Neural cell (in vitro differentiated cells): ENCODE measurements at regions not wholly inside any gene's neighbourhood (a gene's known extent, or its start where the extent isn't known, plus 50 kb on each side); places are given as distances from the start of the nearest gene placed in this dataset.

Source experiments
- H2AFZ ChIP-seq: fragments of 200-600, 300-800 bp; sonication (generic), shearing (Covaris generic); 2 replicates; pipeline ENCODE4 v1.6.0; 2014; ENCODE audit warnings: low read depth, mild to moderate bottlenecking, antibody characterized with exemption, low read length, moderate library complexity
- H3F3A ChIP-seq: fragments of 200-600 bp; shearing (Covaris generic); 2 replicates; pipeline ENCODE4 v1.6.1; 2016; ENCODE audit warnings: mild to moderate bottlenecking, moderate library complexity, mixed read lengths, antibody characterized with exemption, low read length; ENCODE audit not compliant: insufficient read depth, poor library complexity, severe bottlenecking
- H3K27ac ChIP-seq: fragments of 200-600, 300-800 bp; sonication (generic), shearing (Covaris generic); 2 replicates; pipeline ENCODE4 v1.5.1; 2014; ENCODE audit warnings: mild to moderate bottlenecking, low read length, moderate library complexity
- H3K27me3 ChIP-seq: fragments of 300-800, 200-600 bp; sonication (generic), shearing (Covaris generic); 2 replicates; pipeline ENCODE4 v1.6.0; 2014; ENCODE audit warnings: mild to moderate bottlenecking, low read depth, low read length, moderate library complexity; ENCODE audit not compliant: insufficient read depth
- H3K36me3 ChIP-seq: fragments of 300-800, 200-600 bp; sonication (generic), shearing (Covaris generic); 2 replicates; pipeline ENCODE4 v1.5.1; 2014; ENCODE audit warnings: mild to moderate bottlenecking, antibody characterized with exemption, low read length, moderate library complexity; ENCODE audit not compliant: insufficient read depth
- H3K4me2 ChIP-seq: fragments of 300-800, 200-600 bp; sonication (generic), shearing (Covaris generic); 2 replicates; pipeline ENCODE4 v1.6.0; 2014; ENCODE audit warnings: mild to moderate bottlenecking, low read length
- H3K4me3 ChIP-seq: fragments of 300-800, 200-600 bp; sonication (generic), shearing (Covaris generic); 2 replicates; pipeline ENCODE4 v1.5.1; 2014; ENCODE audit warnings: mild to moderate bottlenecking, low read length, moderate library complexity
- H3K79me2 ChIP-seq: fragments of 200-600 bp; shearing (Covaris generic); replicated peaks from 2 replicates; pipeline ENCODE4 v1.6.0; 2014; ENCODE audit warnings: mild to moderate bottlenecking, low read length, moderate library complexity; ENCODE audit not compliant: insufficient read depth
- H3K9ac ChIP-seq: fragments of 300-800, 200-600 bp; sonication (generic), shearing (Covaris generic); 2 replicates; pipeline ENCODE4 v1.6.1; 2016; ENCODE audit warnings: mild to moderate bottlenecking, low read length, mixed read lengths
- H3K9me2 ChIP-seq: fragments of 200-600 bp; shearing (Covaris generic); 2 replicates; pipeline ENCODE4 v1.6.1; 2016; ENCODE audit warnings: mild to moderate bottlenecking, low read length, mixed read lengths; ENCODE audit not compliant: insufficient read depth
- H3K9me3 ChIP-seq: fragments of 200-600, 300-800 bp; sonication (generic), shearing (Covaris generic); 2 replicates; pipeline ENCODE4 v1.6.1; 2016; ENCODE audit warnings: mild to moderate bottlenecking, mixed run types, low read length, moderate library complexity, mixed read lengths
- H4K20me1 ChIP-seq: fragments of 200-600 bp; shearing (Covaris generic); 2 replicates; pipeline ENCODE4 v1.6.1; 2016; ENCODE audit warnings: mild to moderate bottlenecking, mixed run types; ENCODE audit not compliant: insufficient read depth
- EP300 ChIP-seq: fragments of 450-650 bp; conservative IDR thresholded peaks from 2 replicates; pipeline ENCODE4 v1.6.1; 2014; ENCODE audit warnings: antibody characterized with exemption, mild to moderate bottlenecking, moderate library complexity; ENCODE audit not compliant: poor library complexity, severe bottlenecking
- EZH2 ChIP-seq: fragments of 200-600, 300-800 bp; shearing (Covaris generic), sonication (generic); IDR thresholded peaks from 2 replicates; pipeline ENCODE4 v1.6.1; 2014; ENCODE audit warnings: antibody characterized with exemption, low read length, borderline replicate concordance, mild to moderate bottlenecking; ENCODE audit not compliant: insufficient read depth, poor library complexity, severe bottlenecking
- MXI1 ChIP-seq: fragments of 450-650 bp; conservative IDR thresholded peaks from 2 replicates; pipeline ENCODE4 v1.6.1; 2014; ENCODE audit warnings: antibody characterized with exemption, mild to moderate bottlenecking; ENCODE audit not compliant: poor library complexity, severe bottlenecking
- POLR2AphosphoS5 ChIP-seq: IDR thresholded peaks from 2 replicates; pipeline ENCODE4 v1.6.1; 2012
- RAD21 ChIP-seq: fragments of 450-650 bp; conservative IDR thresholded peaks from 2 replicates; pipeline ENCODE4 v1.6.1; 2014; ENCODE audit warnings: antibody characterized with exemption, mild to moderate bottlenecking, moderate library complexity
- SMC3 ChIP-seq: fragments of 450-650 bp; conservative IDR thresholded peaks from 2 replicates; pipeline ENCODE4 v1.6.1; 2014; ENCODE audit warnings: antibody characterized with exemption, mild to moderate bottlenecking, moderate library complexity; ENCODE audit not compliant: poor library complexity
- TAF1 ChIP-seq: IDR thresholded peaks from 2 replicates; pipeline ENCODE4 v1.6.1; 2012; ENCODE audit warnings: low read depth
- TF ChIP-seq, protein P1 (sequence below): IDR thresholded peaks from 2 replicates; pipeline ENCODE4 v1.6.1; 2012; ENCODE audit warnings: borderline replicate concordance
- TF ChIP-seq, protein P2 (sequence below): fragments of 450-650 bp; IDR thresholded peaks from 2 replicates; pipeline ENCODE4 v1.5.1; 2014; ENCODE audit warnings: antibody characterized with exemption, mild to moderate bottlenecking, moderate library complexity; ENCODE audit not compliant: poor library complexity, severe bottlenecking

DNA sequence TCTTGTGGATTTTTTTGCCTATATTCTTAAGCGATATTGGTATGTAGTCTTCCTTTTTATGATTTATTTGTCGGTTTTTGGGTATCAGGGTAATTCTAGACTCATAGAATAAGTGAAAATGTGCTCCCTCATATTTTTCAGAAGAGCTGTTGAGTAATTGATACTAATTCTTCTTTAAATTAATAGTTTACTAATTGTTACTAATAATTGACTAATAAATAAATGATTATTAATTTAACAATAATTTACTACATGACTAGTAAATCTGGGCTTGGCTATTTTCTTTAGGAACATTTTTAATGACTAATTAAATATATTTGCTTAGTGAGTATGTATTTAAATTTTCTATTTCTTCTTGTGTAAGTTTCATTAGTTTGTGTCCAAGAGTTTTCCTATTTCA lies 325.0 kb downstream of the ADCYAP1 start:
- Histone ChIP-seq H3K79me2 (no peaks in the 10 kb centered on the region), H3K27me3 (no peaks in the 10 kb centered on the region), H3F3A (no peaks in the 10 kb centered on the region), H3K9me2 (no peaks in the 10 kb centered on the region), H4K20me1 (no peaks in the 10 kb centered on the region), H3K36me3 (no peaks in the 10 kb centered on the region), H3K4me2 (no peak overlapping the region), H3K9me3 (no peaks in the 10 kb centered on the region), H3K9ac (no peak overlapping the region), H3K4me3 (no peak overlapping the region), H2AFZ (no peak overlapping the region), H3K27ac (no peak overlapping the region)
- TF ChIP-seq POLR2AphosphoS5: no peak
- no peak for TF ChIP-seq EP300
- TF ChIP-seq, protein P1, sequence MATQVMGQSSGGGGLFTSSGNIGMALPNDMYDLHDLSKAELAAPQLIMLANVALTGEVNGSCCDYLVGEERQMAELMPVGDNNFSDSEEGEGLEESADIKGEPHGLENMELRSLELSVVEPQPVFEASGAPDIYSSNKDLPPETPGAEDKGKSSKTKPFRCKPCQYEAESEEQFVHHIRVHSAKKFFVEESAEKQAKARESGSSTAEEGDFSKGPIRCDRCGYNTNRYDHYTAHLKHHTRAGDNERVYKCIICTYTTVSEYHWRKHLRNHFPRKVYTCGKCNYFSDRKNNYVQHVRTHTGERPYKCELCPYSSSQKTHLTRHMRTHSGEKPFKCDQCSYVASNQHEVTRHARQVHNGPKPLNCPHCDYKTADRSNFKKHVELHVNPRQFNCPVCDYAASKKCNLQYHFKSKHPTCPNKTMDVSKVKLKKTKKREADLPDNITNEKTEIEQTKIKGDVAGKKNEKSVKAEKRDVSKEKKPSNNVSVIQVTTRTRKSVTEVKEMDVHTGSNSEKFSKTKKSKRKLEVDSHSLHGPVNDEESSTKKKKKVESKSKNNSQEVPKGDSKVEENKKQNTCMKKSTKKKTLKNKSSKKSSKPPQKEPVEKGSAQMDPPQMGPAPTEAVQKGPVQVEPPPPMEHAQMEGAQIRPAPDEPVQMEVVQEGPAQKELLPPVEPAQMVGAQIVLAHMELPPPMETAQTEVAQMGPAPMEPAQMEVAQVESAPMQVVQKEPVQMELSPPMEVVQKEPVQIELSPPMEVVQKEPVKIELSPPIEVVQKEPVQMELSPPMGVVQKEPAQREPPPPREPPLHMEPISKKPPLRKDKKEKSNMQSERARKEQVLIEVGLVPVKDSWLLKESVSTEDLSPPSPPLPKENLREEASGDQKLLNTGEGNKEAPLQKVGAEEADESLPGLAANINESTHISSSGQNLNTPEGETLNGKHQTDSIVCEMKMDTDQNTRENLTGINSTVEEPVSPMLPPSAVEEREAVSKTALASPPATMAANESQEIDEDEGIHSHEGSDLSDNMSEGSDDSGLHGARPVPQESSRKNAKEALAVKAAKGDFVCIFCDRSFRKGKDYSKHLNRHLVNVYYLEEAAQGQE: no peak
- TF ChIP-seq, protein P2, sequence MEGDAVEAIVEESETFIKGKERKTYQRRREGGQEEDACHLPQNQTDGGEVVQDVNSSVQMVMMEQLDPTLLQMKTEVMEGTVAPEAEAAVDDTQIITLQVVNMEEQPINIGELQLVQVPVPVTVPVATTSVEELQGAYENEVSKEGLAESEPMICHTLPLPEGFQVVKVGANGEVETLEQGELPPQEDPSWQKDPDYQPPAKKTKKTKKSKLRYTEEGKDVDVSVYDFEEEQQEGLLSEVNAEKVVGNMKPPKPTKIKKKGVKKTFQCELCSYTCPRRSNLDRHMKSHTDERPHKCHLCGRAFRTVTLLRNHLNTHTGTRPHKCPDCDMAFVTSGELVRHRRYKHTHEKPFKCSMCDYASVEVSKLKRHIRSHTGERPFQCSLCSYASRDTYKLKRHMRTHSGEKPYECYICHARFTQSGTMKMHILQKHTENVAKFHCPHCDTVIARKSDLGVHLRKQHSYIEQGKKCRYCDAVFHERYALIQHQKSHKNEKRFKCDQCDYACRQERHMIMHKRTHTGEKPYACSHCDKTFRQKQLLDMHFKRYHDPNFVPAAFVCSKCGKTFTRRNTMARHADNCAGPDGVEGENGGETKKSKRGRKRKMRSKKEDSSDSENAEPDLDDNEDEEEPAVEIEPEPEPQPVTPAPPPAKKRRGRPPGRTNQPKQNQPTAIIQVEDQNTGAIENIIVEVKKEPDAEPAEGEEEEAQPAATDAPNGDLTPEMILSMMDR: no peak
- no peak for TF ChIP-seq RAD21
- TF ChIP-seq TAF1: no peak
- no peak for TF ChIP-seq EZH2
- TF ChIP-seq SMC3: no peak
- TF ChIP-seq MXI1: no peak

DNA sequence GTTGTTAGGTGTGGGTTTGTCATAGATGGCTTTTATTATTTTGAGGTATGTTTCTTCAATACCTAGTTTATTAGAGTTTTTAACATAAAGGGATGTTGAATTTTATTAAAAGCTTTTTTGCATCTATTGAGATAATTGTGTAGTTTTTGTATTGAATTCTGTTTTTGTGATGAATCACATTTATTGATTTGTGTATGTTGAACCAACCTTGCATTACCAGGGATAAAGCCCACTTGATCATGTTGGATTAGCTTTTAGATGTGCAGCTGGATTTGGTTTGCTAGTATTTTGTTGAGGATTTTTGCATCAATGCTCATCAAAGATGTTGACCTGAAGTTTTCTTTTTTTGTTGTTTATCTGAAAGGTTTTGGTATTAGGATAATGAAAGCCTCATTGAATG lies 328.2 kb downstream of the ADCYAP1 start:
- Histone ChIP-seq H3K36me3 (no peaks in the 10 kb centered on the region), H3K27ac (no peak overlapping the region)
- no peak for TF ChIP-seq EZH2

DNA sequence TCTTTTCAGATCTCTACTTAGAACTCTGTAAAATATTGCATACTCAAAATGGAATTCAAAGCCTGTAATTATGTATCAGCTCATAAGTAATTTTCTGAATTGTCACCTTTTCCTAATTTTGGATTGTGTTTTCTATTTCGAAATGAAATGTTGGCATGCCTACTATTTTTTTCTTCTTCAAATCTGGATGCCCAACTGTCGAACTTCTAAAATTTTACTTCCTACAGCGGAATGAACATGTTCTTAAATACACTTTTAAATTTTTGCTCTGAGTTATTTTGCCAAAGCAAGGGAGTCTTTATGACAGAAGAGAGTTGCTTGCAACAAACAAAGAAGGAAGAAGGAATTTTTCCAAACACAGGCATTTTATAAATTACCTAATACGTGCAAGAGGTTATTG lies 336.0 kb downstream of the ADCYAP1 start:
- no peaks in the 10 kb centered on the region for H3K36me3 ChIP-seq
- no peak overlapping the region for H3K4me2 ChIP-seq
- TF ChIP-seq, protein P2: no peak
- TF ChIP-seq EP300 (no peak), POLR2AphosphoS5 (no peak), MXI1 (no peak), TAF1 (no peak), SMC3 (no peak)
- TF ChIP-seq, protein P1: no peak
- no peak overlapping the region for H2AFZ ChIP-seq
- H3K9me2 ChIP-seq: no peaks in the 10 kb centered on the region
- H4K20me1 ChIP-seq: no peaks in the 10 kb centered on the region
- no peaks in the 10 kb centered on the region for H3F3A ChIP-seq
- no peak overlapping the region for H3K4me3 ChIP-seq
- H3K27ac ChIP-seq: no peak overlapping the region
- no peaks in the 10 kb centered on the region for H3K27me3 ChIP-seq
- no peak overlapping the region for H3K9ac ChIP-seq
- H3K9me3 ChIP-seq: no peaks in the 10 kb centered on the region
- H3K79me2 ChIP-seq: no peaks in the 10 kb centered on the region

More for the DNA sequence above, 328.2 kb downstream of the ADCYAP1 start:
- Histone ChIP-seq H3K4me2 (no peak overlapping the region), H3K9ac (no peak overlapping the region), H3K9me3 (no peaks in the 10 kb centered on the region), H4K20me1 (no peaks in the 10 kb centered on the region), H3K4me3 (no peak overlapping the region), H3K9me2 (no peaks in the 10 kb centered on the region), H2AFZ (no peak overlapping the region), H3K27me3 (no peaks in the 10 kb centered on the region), H3K79me2 (no peaks in the 10 kb centered on the region), H3F3A (no peaks in the 10 kb centered on the region)
